Upper lobe of left lung (tissue), 6 donors: ENCODE measurements at regions not wholly inside any gene's neighbourhood (a gene's known extent, or its start where the extent isn't known, plus 50 kb on each side); places are given as distances from the start of the nearest gene placed in this dataset.

Experiments
- ATAC-seq, 2 donors: fragments of 200-7000 bp; cut with Tn5 transposase; one replicate each; pipeline ENCODE4 v1.9.1; 2022; ENCODE audit warnings: mild to moderate bottlenecking in 2 of 2, moderate library complexity in 2 of 2; ENCODE audit not compliant: low FRiP score in 2 of 2
- DNase-seq, 2 donors: peaks; one replicate each; pipeline ENCODE4 v3.0.0-alpha.2; 2019 to 2020
- H3K27ac ChIP-seq, 4 donors: fragments of 200-600 bp; sonication (generic); one replicate each; pipeline ENCODE4 v1.5.1; 2016 to 2019
- H3K27me3 ChIP-seq, 4 donors: fragments of 200-600 bp; sonication (generic); one replicate each; pipeline ENCODE4 v1.5.1; 2017 to 2019
- H3K36me3 ChIP-seq, 4 donors: fragments of 200-600 bp; sonication (generic); one replicate each; pipeline ENCODE4 v1.5.1; 2016 to 2019
- H3K4me1 ChIP-seq, 4 donors: fragments of 200-600 bp; sonication (generic); one replicate each; pipeline ENCODE4 v1.5.1; 2018 to 2019
- H3K4me3 ChIP-seq, 4 donors: fragments of 200-600 bp; sonication (generic); one replicate each; pipeline ENCODE4 v1.5.1; 2017 to 2019; ENCODE audit warnings: mild to moderate bottlenecking in 2 of 4, moderate library complexity in 1 of 4
- H3K9me3 ChIP-seq, 4 donors: fragments of 200-600 bp; sonication (generic); one replicate each; pipeline ENCODE4 v1.5.1; 2018 to 2019
- EP300 ChIP-seq, 4 donors: sonication (generic); formaldehyde crosslinking; IDR thresholded peaks; one replicate each; pipeline ENCODE4 v1.5.1; 2017; ENCODE audit warnings: antibody characterized with exemption in 4 of 4, control low read depth in 2 of 4
- POLR2A ChIP-seq, 4 donors: fragments of 450-650 bp; IDR thresholded peaks; one replicate each; pipeline ENCODE4 v1.5.1; 2016 to 2017; ENCODE audit warnings: antibody characterized with exemption in 4 of 4, mild to moderate bottlenecking in 2 of 4
- POLR2AphosphoS5 ChIP-seq, 2 donors: sonication (generic); formaldehyde crosslinking; IDR thresholded peaks; one replicate each; pipeline ENCODE4 v1.5.1; 2017; ENCODE audit warnings: antibody characterized with exemption in 2 of 2
- whole genome bisulfite sequencing, 2 donors: methylation state at CpG; one replicate each; pipeline ENCODE4 v1.1.5; 2017 to 2018; 5-methylcytosine and 5-hydroxymethylcytosine counted together
- TF ChIP-seq, protein P1 (sequence below), 6 experiments: fragments of 450-650 bp in 4 of 6; fragments of 200-600 bp in 2 of 6; sonication (generic) in 2 of 6; IDR thresholded peaks; one replicate each; pipeline ENCODE4 v1.5.1; 2016 to 2019; ENCODE audit warnings: antibody characterized with exemption in 6 of 6
- donor health status: DM: no; HTN: no; CAD: no; lungs with moderate emphysema.
- donor health status: DM: no; HTN: yes; CAD: no; lungs with severe emphysema.

DNA sequence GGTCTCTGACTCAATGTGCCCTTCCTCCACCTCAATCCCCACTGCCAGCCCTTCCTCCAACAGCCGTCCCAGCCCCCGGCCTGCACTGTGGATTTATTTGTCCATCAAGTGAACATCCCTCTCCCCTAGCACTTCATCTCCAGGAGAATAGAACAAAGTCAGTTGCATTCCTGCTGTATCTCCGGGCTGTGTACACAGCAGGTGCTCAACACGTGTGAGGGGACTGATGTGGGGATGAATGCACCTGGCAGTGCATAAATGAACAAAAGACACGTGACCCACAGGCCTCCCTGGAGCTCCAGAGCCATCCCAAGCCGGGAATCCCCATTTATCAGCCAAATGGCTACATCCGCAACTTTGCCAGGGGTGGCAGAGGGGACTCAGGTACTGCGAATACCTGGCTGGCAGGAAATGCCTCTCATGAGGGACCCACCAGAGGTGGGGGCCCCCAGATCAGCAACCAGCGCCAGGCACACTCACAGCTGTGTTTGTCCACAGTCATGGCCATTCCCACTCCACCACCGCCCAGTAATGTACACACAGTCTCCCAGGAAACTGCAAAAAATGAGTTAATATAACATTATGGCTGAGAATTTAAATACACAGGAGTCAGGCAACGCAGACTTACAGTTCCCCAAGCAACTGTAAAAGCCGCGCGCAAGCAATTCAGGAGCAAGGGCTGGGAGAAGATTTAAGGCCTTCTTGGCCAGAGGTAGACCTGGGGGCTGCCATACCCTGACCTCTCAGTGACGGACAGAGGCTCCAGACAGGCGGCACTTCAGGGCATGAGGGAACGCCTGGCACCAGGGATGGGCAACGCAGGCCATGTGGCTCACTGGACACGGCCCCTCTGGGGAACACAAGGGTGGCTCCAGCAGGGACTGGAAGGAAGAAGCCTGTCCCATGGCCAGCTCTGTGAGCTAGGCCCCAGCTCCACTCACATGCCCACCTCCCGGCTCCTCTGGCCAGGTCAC lies 50.3 kb upstream of the TCF20 start:
- TF ChIP-seq POLR2AphosphoS5 (IDR thresholded peaks at IDR 0.05) (no peak), POLR2A (IDR thresholded peaks at IDR 0.05) (no peak), EP300 (IDR thresholded peaks at IDR 0.05) (no peak)
- TF ChIP-seq, protein P1, sequence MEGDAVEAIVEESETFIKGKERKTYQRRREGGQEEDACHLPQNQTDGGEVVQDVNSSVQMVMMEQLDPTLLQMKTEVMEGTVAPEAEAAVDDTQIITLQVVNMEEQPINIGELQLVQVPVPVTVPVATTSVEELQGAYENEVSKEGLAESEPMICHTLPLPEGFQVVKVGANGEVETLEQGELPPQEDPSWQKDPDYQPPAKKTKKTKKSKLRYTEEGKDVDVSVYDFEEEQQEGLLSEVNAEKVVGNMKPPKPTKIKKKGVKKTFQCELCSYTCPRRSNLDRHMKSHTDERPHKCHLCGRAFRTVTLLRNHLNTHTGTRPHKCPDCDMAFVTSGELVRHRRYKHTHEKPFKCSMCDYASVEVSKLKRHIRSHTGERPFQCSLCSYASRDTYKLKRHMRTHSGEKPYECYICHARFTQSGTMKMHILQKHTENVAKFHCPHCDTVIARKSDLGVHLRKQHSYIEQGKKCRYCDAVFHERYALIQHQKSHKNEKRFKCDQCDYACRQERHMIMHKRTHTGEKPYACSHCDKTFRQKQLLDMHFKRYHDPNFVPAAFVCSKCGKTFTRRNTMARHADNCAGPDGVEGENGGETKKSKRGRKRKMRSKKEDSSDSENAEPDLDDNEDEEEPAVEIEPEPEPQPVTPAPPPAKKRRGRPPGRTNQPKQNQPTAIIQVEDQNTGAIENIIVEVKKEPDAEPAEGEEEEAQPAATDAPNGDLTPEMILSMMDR (IDR thresholded peaks at IDR 0.05) = no peak
- Histone ChIP-seq H3K4me3 (no peak overlapping the region), H3K4me1 (peaks cover 0 to 21% (median 4%) of the 10 kb centered on the region in 4 donors), H3K36me3 (no peaks in the 10 kb centered on the region), H3K9me3 (no peaks in the 10 kb centered on the region), H3K27me3 (no peaks in the 10 kb centered on the region), H3K27ac (no peak overlapping the region)
- ATAC-seq (no peak), DNase-seq (no peak)
- 78 to 83% methylated on average over 17 to 20 of the region's 20 CpGs for WGBS, 2 donors
